ENCODE measurements at regions not wholly inside any gene's neighbourhood (a gene's known extent, or its start where the extent isn't known, plus 50 kb on each side); places are given as distances from the start of the nearest gene placed in this dataset.
"Not testable (repeated sequence)": the region's sequence is repeated elsewhere in the genome, so short reads cannot be mapped to it uniquely, and the experiment has no call there.

DNA sequence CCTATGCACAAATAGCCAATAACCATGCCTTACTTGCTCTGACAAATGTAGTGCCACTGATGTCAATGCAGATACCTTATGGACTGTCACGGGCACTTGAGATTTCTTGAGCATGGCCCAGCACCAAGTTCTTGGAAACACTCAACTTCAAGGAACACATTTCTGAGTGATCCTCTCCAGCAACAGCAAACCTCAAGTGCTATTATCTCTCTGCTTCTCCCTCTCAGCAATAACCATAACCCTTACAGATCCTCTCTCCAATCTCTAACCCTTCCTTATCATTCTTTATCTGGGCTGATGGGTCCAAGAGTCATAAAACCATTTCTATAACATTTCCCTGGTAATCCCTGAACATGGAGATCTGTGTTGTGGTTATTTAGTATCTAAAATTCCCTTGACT lies 266.9 kb upstream of the STXBP5 start:
- DNase-seq (ENCODE audit: low spot score): no peak

DNA sequence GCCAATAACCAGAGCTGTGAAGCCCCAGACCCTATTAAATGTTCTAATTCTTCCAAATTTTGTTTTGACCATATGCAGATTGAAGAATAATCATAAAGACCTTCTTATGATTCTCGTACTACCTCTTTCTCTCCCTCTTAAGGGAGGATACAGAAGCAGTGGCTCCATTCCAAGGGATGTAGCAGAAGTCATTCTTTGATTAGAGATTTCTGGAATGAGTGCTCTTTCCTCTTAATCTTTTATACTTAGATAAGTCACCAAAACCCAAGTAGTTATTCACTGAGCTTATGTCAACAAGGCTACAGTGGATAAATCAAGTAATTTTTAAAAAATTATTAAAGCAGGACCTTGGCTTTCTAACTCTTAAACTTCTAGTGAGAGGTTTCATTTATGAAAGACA lies 266.0 kb upstream of the STXBP5 start:
- DNase-seq (ENCODE audit: low spot score): no peak

DNA sequence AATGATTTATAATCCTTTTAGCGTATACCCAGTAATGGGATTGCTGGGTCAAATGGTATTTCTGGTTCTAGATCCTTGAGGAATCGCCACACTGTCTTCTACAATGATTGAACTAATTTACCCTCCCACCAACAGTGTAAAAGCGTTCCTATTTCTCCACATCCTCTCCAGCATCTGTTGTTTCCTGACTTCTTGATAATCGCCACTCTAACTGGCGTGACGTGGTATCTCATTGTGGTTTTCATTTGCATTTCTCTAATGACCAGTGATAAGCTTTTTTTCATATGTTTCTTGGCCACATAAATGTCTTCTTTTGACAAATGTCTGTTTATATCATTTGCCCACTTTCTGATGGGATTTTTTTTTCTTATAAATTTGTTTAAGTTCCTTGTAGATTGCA lies 264.8 kb upstream of the STXBP5 start:
- DNase-seq (ENCODE audit: low spot score): not testable (repeated sequence)

DNA sequence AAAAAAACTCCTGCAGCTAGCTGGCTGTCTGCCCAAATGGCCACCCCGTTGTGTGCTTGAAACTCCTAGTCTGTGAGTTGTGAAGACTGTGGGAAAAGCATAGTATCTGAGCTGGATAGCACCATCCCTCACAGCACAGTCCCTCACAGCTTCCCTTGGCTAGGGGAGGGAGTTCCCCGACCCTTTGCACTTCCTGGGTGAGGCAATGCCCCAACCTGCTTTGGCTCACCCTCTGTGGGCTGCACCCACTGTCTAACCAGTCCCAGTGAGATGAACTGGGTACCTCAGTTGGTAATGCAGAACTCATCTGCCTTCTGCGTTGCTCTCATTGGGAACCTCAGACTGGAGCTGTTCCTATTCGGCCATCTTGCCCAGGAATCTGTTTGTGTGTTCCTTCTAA lies 260.6 kb upstream of the STXBP5 start:
- no peak for DNase-seq (ENCODE audit: low spot score)

DNA sequence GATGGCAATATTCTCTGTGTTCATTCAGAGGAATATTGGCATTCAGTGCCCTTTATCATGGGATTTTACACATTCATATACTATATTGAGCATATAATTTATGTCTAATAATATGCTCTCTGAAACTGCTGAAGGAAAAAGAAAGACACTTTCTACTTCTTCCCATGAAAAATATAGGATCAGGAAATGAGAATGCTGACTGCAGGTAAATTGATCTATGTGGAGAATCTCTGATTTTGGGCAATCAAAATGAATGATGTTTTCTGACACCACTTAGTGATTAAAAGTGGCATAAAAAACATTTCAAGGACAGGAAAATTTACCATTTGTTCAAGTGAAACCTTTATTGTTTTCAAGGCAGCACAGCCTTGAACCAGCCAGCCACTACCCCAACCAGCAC lies 260.1 kb upstream of the STXBP5 start:
- no peak for DNase-seq (ENCODE audit: low spot score)

DNA sequence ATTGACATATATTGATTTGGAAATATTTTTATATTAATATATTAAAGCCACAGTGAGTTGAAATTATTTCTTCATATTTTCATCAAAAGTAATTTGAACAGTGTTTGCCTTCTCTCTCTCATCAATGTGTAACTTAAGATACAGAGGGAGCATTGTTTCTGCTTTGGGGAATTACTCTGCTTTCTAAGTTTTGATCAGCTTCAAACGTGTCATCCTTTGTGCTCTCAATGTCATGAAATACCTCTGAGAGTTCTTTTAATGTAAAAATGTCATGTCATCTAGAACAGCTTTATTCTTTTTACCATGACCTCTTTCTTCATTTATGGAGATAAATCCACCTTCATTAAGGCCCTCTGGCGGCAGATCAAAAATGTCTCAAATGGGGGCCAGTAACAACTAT lies 259.4 kb upstream of the STXBP5 start:
- no peak for DNase-seq (ENCODE audit: low spot score)

DNA sequence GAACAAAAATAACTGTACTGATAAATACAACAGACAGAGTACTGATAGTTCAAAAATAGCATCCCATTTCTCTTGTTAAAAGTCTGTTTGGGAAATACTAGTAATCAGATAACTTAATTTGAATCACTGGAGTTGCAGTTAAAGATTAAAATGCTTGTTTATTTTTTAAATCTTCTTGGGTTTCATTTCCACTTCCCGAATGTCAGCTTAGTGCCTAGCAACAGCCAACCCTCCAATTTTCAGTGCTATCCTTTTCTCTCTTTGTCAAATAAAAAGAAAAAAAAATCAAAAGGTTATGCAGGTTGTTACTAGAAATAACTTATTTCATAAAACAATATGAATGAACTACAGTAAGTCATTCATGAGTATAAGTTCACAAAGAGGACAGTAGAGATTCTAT lies 257.7 kb upstream of the STXBP5 start:
- DNase-seq (ENCODE audit: low spot score): no peak

DNA sequence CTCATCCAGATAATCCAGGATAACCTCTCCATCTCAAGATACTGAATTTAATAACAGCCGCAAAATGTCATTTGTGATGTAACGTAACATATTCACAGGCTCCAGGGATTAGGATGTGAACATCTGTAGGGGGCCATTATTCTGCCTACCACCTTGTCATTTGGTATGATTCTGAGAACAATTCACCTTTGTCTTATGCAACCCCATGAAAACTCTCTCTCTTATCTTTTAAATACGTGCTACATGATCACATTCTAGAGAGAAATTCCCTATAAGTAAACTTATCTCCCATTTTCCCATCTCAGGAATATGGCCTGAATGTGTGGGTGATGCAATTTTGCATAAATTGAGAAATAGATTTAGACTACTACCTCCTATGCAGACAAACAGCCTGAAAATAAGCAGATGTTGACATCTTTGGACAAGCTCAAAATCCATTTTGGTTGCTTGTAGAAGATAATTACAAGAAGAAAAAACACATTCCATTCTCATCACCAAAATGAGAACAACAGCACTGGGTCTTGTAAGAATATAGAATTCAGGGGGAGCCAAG lies 255.4 kb upstream of the STXBP5 start:
- no peak for DNase-seq (ENCODE audit: low spot score)

DNA sequence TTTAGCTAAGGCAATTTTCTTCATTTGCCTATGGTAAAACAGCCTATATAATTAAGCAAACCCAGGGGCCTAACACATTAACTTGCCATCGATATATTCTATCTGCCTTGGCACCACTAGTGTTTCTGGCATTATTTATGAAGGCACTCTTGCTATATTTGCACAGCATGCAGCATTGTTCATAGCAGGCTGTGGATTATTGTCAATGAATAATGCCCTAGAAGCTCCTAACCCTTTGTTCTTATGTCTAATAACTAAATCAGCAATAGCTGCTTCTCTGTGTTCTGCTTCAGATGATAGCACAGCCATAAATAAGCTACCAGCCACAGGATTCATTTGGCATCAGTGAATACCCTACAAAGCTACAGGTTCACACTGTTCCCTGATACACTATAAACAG lies 254.8 kb upstream of the STXBP5 start:
- no peak for DNase-seq (ENCODE audit: low spot score)

DNA sequence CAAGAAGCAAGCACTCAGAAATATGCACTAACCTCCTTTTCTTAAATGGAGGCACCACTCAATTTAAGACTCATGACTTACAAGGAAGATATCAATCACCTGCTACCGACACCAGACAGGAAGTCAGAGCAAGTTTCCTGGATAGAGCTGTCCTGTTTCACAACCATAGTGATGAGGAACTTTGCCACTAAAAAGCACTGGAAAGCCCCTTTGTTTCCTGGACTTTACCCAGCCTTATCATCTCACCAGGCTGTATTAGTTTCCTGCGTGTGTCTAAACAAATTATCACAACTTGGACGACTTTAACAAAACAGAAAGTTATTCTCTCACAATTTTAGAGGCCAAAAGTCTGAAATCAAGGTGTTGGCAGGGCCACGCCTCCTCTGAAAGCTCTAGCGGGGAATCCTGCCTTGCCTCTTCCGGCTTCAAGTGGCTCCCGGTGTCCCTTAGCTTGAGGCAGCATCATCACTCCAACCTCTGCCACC lies 253.8 kb upstream of the STXBP5 start:
- no peak for DNase-seq (ENCODE audit: low spot score)

DNA sequence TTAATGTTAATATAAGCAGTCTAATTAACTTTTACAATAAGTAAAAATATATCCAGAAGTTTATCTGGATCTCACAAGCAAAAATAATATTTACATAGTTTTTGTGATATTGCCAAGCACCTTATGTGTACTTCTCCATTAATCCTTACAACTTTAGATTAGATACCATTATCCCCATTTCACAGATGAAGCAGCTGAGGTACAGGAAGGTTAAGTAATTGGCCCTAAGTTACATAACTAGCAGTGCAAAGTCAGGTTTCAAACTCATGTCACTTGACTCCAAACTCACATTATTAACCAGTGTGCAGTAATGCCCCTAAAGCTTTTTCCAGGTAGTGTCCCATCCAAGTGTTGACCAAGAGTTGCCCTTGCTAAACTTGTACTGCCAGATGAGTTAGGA lies 248.6 kb upstream of the STXBP5 start:
- no peak for DNase-seq (ENCODE audit: low spot score)

DNA sequence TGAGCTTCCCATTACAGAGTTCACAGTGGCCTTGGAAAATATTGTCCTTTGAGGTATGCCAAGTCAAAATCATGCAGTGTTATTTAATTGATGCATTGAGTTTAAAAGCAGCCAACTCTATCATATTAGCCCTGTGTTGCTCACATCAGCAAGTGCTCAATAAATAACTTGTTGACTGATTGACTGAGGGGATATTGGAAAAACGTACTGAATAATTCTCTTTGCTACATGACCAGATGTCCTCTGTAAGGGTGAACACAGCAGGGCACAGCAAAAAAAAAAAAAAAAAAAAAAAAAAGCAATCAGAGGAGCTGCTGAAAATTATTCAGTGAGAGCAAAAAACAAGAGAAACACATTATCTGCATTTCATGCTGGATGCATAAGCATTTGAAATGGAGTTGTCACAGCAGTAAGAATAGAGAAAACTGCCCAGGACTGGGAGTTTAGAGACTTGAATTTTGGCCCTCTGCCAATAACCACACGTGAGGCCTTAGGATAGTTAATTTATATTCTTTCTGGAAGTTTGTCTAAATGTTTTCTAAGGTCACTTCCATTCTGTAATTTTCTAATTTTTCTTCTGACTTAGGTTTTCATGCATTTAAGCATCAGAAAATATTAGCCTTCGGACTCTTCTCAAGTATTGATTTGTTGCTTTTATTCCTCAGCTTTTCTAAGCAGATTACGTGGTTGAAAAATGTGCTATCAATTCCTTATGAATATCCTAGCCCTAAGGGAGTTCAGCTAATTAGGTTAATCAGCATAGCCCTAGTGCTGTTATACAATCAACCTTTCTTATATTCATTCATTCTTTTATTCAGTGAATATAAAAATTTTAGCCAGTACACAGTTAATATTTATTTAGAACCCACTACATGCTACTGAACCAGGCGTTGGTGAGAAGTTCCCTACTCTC lies 246.8 kb upstream of the STXBP5 start:
- no peak for DNase-seq (ENCODE audit: low spot score)

DNA sequence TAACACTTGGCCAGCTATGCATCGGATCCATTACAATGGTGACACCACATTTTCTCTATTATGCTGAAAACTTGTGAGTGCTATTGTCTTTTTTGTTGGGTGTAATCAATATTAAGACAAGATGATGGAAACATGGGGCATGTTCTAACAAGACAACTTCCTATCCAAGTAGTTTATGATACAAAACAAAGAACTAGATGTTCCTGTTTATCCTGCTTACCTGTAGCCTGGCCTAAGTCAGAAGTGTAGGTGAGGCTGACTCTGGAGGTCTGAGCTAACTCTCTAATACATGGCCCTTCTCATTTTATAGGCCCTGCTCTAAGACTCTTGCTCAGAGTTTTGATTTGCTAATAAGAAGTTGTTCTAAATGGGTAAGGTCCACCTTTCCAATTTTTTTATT lies 242.4 kb upstream of the STXBP5 start:
- DNase-seq (ENCODE audit: low spot score): no peak

DNA sequence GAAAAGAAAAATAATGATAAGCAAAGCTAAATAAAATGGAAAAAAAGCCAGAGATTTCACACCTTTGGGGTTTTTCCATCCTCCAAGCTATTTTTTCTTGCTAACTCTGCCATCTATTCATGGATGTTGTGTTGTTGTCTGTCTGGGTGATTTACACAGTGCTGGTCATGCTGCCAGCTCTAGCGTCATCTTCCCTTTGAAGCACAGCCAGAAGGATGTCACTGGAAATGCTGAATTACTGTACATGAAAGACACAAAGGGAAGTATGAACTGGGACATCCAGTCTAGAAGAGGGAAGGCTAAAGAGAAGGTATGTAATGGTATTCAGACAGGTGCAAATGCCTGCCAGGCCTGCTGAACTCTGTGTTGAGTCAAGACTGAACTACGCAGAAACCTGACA lies 241.9 kb upstream of the STXBP5 start:
- DNase-seq (ENCODE audit: low spot score): no peak

DNA sequence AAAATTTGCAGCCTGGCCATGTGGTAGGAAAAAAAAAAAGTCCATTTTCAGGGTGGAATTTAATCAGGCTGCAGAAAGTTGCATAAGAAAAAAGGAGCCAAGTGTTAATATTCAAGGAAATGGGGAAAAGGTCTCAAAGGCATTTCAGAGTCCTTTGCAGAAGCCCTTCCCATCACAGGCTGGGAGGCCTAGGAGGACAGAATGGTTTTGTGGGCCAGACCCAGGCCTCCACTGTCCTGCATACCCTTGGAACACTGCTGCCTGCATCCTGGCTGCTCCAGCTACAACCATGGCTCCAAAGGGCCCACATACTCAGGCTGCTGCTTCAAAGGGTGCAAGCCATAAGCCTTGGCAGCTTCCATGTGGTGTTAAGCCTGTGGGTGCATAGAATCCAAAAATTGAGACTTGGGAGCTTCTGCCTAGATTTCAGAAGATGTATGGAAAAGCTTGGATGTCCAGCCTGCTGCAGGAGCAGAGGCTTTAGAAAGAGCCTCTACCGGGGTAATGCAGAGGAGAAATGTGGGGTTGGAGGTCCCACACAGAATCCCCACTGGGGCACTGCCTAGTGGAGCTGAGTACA lies 239.0 kb upstream of the STXBP5 start:
- no peak for DNase-seq (ENCODE audit: low spot score)

DNA sequence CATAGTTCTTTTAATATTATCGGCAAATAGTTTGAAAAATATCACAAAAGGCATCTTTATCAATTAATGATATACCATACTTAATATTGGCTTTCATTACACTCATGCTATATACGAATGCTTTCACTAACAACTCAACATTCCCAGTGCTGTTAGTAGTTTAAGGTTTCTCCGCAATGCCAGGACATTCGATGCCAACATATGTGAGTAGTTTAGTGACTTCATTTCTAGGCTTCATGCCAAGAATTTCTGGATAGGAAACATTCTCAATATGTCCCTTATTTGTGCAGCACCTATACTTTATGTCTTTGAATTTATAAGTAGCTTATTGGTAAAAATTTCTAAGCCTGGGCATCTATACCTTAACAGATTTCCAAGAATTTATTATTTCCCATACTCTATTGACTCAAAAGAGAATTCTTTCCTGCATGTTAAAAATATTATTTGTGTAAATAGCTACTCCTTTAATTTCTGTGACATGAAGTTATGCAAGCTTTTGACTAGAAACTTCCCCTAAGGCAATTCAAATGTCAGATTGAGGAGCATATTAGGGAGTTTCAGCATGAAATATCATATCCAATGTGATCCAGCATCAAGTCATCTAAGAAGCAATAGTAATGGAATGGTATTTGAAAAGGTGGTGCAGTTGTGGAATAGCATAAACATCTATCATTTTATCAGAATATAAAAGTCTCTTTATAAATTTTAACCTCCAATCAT lies 236.0 kb upstream of the STXBP5 start:
- no peak for DNase-seq (ENCODE audit: low spot score)

DNA sequence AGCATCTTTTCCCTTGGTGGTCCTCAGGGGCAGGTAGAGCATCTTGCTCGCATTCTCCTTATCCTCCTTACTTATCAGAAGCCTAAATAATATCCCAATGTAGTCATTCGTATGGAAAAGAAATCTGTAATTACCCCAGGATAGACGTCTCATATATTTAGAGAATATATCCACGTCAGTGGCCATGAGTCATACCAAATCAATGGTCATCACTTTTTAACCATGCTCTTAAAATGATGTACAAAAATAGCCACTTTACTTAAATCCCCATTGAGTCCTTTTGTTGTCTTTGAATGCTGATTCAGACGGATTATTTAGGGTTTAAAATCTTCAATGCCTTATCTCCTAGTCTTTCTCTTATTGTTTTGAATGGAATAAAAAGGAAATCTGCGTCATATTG lies 231.7 kb upstream of the STXBP5 start:
- DNase-seq (ENCODE audit: low spot score): no peak

DNA sequence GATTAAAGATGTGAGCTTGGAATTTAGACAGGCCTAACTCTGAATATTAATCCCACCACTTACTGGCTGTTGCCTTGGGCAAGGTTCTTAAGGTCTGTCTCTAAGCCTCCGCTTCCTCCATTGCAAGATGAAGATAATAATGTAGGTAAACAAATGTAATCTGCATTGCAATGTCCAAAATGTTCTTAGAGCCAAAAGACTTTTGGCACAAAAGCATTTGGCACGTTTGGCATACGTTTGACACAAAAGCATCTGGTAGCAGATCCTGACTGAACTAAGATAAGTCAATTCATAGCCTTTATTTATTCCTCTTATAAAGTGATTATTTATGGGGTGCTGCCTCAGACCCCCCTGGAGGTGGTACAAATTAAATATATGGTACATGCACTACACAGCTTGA lies 229.9 kb upstream of the STXBP5 start:
- DNase-seq (ENCODE audit: low spot score): no peak

DNA sequence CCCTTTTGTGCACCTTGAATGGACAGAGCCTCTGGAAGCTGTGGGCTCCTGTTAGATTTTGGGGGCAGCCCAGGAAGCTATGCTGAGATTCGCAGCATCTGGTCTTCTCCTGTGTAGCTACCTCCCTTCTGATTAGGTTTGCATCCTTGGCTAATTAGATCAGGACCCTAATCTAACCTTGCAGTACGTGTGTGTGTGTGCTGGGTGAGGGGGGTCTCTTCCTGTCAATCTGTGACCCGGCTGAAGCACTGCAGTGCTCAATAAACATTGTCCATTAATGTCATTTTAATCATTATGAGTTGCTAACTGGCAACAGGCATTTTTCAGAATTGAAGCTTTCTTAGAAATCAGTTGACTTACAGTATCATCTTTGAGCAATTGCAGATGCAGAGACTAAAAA lies 229.1 kb upstream of the STXBP5 start:
- no peak for DNase-seq (ENCODE audit: low spot score)

DNA sequence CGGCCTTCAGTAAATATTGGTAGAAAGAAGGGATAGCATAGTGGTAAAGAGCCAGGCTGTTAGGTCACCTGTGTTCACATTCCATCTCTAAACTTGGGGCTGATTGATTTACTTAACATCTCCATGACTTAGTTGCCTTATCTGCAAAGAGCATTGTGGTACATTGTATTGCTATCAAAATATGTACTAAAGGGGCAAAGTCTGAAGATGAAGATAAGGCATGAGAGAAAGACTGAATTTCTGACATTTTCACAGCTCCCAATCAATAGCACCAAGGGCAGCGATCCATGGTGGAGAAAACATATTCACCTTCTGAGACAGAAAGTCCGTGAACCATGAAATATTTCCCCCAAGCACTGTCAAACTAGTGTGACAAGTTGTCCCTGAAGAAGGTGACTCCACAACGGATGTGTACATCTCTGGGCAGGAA lies 223.3 kb upstream of the STXBP5 start:
- no peak for DNase-seq (ENCODE audit: low spot score)

DNA sequence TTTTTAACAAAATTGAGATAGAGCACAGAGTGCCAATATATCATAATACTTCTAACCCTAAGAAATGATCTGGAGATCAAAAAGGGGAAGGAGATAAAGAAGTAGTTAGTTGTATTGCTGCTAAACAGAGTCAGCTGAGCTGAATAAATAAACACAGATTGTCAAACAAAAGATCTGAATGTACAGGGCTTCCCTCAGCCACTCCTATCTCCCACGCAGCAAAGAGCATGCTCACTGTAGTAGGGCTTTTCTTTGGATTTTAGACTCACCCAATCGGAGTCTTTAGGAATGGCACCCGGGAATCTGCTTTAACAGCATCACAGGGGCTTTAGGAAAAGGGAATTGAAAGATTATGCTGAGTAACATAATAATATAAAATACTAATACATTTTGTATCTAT lies 222.2 kb upstream of the STXBP5 start:
- DNase-seq (ENCODE audit: low spot score): no peak

DNA sequence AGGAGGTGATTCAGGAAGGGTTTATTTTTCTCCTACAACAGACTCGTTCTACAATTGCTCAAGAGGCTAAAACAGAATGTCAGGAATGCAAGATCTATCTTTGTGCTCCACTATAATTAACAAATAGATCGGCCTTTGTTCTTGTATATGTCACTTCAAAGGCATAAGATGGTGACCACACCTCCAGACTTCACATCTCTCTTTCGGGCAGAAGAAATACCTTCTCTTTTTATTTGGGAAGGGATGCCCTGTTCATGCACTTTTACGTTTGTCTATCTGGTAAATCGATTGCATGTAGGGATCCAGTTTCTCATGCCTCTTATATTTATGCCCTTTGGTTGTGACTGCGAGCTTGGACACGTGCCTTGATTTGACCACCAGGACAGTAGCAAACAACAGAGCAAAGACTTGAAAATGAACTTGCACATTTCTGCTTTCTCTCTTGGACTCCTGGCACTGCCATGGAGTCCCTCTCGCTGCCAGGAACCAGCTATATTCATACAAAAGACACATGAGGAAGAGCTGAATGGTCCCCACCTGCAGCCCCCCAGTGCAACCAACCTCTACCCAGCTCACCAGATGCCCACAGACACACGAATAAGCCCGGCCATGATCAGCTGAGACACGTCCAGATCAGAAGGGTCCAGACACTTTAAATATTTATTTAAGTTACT lies 219.8 kb upstream of the STXBP5 start:
- no peak for DNase-seq (ENCODE audit: low spot score)
